Fibroblast of gingiva (primary cell): ENCODE measurements at regions not wholly inside any gene's neighbourhood (a gene's known extent, or its start where the extent isn't known, plus 50 kb on each side); places are given as distances from the start of the nearest gene placed in this dataset.
"Not testable (repeated sequence)": the region's sequence is repeated elsewhere in the genome, so short reads cannot be mapped to it uniquely, and the experiment has no call there.

Source experiments
- DNase-seq: peaks from one replicate; pipeline ENCODE4 v3.0.0-alpha.2; 2011; ENCODE audit warnings: low read depth

DNA sequence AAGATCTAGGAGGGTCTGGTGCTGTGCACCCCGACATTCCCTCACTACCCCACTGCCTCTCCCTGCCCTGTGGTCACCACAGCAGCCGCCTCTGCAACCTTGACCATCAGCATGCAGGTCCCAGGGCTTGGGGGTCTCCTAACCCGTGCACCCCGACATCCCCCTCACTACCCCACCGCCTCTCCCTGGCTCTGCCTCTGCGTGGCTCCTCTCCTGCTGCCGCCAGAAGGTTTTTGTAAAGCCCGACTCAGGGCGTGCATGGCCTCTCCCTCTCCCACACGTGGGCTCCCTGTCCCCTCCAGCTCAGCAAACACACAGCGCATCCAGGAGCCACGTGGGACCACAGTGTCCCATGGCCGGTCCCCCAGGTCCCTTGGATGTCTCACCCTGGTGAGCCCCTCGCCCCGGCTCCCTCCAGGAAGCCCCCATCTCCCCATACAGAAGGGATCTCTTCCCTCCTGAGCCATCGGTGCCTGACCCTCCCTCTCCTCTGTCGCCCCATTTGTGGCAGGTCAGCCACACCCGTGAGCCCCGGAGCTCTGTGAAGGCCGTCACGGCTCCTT, 112.5 kb upstream of the LPCAT1 start:
- DNase-seq, result not testable (repeated sequence)

DNA sequence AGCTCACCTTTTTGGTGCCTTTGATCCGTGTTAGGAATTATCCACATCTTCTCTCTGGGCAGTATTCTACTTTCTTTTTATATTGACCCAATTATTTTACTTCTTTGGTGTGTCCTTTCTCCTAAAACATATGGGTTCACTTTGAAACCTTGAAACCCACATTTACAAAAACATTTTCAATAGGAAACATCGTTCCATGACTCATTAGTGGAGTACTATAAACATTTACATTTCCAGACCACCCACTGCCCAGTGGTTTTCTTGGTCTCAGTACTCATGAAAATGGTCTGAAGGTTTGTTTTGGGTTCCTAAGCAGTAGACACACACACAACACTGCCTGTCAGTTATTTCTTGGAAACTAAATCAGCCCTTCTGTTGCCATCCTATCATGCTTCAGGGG, 111.7 kb upstream of the LPCAT1 start:
- DNase-seq, result peak; percentile 18

DNA sequence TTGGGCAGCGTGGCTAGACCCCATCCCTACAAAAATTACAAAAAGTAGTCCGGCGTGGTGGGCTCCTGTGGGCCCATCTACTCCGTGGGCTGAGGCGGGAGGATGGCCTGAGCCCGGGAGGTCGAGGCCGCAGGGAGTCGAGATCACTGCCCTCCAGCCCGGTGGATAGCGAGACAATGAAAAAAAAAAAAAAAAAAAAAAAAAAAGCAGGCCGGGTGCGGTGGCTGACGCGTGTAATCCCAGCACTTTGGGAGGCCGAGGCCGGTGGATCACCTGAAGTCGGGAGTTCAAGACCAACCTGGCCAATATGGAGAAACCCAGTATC, 110.5 kb upstream of the LPCAT1 start:
- DNase-seq, result no peak

DNA sequence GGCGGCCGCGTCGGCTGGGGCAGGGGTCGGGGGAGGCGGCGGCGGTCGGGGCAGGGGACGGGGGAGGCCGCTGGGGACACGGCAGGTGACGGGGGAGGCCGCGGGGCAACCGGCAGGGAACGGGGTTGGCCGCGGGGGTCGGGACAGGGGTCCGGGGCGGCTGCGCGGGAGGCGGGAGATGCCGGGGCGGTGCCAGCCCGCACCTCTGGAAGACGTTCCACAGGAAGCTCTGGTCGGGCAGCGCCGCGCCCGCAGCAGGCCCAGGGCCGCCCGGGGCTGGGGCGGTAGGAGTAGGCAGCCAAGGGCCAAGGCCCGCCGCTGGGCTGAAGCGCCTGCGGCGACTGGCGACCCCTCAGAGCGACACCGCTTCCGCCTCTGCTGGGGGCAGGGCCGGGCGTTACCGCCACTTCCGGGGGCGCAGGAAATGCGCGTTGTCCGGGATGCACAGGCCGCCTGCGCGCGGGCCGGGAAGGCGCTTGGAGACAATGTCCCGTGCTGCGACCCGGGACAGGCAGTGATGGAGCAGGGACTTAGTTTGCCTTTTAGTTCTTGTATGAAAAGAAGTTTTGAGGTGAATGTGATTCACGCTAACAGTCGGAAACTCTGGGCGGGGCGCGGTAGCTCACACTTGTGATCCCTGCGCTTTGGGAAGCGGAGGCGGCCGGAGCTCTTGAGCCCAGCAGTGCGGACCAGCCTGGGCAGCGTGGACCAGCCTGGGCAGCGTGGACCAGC, 110.0 kb upstream of the LPCAT1 start:
- peak; percentile 75 for DNase-seq

DNA sequence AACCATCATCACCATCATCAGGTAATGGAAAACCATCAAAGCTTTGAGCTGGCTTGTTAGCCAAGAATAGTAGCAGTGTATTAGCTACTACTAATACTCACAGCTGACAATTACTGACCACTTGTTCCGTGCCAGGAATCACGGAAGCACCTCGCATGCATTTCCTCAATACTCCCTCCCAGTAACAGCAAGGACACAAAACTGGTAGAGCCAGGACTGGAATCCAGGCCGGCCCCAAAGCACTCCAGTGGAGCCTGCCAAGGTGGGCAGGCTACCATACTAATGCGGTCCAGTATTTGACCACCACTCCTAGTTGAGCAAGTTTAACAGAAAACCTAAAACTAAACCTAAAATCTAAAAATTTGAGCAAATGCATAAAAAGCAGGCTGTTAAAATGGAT, 107.2 kb upstream of the LPCAT1 start:
- DNase-seq, result not testable (repeated sequence)

DNA sequence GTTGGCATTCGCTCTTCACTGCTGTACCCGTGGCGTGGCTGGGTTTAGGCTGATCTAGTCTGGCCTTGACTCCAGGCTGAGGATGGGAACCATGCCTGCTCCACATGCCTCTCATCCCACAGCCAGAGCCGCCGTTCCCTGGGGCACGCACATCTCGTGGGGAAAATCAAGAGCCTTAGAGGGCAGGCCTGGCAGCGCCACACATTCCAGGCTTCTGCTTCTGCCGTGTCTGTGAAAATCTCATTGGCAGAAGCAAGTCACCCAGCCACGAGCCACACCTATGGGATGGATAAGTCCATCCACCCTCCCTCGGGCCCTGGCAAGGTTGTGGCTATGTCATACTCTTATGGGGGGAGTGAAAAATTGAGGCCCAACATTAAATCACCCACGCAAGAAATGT, 102.6 kb upstream of the LPCAT1 start:
- DNase-seq, result not testable (repeated sequence)

DNA sequence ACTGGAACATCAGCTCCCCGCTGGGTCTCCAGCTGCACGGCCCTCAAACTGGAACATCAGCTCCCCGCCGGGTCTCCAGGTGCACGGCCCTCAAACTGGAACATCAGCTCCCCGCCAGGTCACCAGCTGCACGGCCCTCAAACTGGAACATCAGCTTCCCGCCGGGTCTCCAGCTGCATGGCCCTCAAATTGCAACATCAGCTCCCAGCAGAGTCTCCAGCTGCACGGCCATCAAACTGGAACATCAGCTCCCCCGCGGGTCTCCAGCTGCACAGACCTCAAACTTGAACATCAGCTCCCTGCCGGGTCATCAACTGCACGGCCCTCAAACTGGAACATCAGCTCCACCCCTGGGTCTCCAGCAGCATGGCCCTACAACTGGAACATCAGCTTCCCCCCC, 95.8 kb upstream of the LPCAT1 start:
- not testable (repeated sequence) for DNase-seq

DNA sequence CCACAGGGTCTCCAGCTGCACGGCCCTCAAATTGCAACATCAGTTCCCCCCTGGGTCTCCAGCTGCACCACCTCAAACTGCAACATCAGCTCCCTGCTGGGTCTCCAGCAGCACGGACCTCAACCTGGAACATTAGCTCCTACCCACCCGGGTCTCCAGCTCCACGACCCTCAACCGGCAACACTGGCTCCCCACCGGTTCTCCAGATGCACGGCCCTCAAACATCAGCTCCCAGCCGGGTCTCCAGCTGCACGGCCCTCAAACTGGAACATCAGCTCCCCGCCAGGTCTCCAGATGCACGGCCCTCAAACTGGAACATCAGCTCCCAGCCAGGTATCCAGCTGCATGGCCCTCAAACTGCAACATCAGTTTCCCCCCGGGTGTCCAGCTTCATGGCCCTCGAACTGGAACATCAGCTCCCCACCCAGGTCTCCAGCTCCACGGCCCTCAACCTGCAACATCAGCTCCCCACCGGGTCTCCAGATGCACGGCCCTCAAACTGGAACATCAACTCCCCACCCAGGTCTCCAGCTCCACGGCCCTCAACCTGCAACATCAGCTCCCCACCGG, 94.6 kb upstream of the LPCAT1 start:
- DNase-seq, result not testable (repeated sequence)

DNA sequence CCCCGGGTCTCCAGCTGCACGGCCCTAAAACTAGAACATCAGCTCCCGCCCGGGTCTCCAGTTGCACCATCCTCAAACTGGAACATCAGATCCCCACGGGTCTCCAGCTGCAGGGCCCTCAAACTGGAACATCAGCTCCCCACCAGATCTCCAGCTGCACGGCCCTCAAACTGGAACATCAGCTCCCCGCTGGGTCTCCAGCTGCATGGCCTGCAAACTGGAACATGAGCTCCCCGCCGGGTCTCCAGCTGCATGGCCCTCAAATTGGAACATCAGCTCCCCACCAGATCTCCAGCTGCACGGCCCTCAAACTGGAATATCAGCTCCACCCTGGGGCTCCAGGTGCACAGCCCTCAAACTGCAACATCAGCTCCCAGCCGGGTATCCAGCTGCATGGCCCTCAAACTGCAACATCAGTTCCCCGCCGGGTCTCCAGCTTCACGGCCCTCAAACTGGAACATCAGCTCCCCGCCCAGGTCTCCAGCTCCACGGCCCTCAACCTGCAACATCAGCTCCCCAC, 93.5 kb upstream of the LPCAT1 start:
- DNase-seq, result not testable (repeated sequence)

DNA sequence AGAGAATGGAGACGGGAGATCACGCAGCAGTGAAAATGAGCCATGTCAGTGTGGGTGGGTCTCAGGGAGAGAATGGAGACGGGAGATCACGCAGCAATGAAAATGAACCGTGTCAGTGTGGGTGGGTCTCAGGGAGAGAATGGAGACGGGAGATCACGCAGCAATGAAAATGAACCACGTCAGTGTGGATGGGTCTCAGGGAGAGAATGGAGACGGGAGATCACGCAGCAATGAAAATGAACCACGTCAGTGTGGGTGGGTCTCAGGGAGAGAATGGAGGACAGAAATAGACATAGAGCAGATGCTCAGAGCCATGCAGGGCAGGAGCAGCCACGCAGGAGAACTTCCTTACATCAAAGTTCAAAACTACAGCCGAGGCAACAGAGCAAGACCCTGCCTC, 89.8 kb upstream of the LPCAT1 start:
- DNase-seq, result not testable (repeated sequence)

DNA sequence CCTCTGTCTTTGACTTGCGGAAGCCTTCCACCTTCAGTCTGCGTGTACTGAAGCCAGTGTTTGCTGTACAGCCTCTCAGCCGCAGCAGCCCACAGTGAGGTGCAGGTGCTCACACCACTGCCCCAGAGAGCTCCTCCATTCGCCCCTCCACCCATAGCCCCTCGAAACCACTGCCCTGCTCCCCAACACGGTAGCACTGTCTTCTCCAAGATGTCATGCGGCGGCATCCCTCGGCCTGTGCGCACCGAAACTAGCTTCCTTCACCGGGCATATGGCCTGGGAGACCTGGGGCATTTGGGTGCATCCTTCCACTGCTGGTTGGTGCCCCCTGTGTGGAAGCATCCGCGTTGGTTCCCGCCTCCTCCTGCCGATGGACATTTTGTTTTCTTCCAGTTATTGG, 86.8 kb upstream of the LPCAT1 start:
- not testable (repeated sequence) for DNase-seq

DNA sequence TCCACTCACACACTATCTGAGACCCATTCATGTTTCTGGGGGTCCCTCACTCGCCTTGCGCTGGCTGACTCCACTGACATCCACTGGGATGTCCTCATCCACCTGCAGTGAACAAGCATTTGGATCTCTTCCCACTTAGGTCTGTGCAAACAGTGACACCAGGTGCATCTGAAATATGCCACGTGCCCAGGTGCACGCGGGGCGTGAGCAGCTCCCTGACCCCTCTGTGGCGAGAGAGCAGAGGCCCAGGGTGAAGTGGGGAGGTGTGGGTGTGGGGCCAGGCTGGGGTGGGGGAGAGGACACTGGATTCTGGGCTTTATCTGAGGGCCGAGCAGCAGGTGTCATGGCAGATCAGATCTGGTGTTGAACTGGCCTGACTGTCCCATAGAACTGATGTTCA, 85.4 kb upstream of the LPCAT1 start:
- not testable (repeated sequence) for DNase-seq

DNA sequence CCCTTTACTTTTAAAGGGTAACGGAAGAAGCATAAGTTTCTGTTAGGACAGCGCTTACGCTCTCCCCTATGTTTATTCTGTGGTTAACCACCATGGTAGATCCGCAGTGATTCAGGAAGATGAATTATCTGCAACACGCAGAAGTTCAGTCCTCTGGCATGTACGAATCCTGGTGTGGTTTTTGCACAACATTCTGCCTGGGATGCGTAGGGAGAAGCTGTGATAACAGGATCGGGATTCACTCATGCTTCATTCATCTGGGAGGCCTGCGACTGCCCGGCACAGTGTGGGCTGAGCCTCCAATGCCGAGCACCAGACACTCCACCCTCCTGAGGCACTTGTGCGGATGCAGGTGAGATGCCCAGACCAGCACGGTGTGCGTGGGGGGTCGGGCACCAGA, 84.6 kb upstream of the LPCAT1 start:
- peak; percentile 87 for DNase-seq

DNA sequence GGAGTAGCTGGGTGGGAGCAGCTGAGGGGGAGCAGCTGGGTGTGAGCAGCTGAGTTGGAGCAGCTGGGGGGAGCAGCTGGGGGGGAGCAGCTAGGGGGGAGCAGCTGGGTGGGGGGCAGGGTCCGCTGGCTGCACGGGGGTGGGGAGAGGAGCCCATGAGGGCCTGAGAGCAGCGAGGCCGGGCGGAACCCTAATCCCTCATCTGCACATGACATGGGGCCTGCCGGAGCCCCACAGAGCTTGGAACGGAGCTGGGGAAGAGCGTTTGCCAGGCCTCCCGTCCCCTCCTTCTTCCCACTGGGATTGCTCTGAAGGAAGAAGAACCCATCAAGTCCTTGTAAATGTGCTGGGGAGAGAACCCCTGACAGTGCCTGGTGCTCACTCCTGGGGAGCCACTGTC, 83.2 kb upstream of the LPCAT1 start:
- not testable (repeated sequence) for DNase-seq

DNA sequence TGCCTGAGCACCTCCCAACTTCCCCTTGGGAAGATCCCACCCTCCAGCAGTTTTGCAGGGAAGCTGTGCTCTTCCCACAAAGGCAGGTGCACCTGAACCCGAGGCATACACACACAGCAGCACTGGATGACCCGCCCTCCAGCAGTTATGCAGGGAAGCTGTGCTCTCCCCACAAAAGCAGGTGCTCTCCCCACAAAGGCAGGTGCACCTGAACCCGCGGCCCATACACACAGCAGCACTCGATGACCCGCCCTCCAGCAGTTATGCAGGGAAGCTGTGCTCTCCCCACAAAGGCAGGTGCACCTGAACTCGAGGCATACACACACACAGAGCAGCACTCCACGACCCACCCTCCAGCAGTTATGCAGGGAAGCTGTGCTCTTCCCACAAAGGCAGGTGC, 80.2 kb upstream of the LPCAT1 start:
- not testable (repeated sequence) for DNase-seq

DNA sequence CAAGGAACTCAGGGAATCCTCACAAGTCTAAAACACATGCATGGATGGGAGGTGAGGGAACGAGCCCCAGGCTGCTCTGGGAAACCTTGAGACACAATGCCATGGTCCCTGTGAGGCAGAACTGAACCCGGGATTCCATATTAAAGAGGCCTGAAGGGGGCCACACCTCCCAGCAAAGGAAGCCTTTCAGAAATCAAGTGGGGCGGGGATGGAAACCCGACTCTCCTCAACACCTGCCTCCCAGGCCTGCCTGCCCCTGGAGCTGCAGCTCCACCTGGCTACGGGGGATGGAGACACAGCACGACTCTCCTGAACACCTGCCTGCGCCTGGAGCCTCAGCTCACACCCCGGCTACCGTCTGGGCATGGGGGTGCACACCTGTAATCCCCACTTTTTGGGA, 77.8 kb upstream of the LPCAT1 start:
- not testable (repeated sequence) for DNase-seq

DNA sequence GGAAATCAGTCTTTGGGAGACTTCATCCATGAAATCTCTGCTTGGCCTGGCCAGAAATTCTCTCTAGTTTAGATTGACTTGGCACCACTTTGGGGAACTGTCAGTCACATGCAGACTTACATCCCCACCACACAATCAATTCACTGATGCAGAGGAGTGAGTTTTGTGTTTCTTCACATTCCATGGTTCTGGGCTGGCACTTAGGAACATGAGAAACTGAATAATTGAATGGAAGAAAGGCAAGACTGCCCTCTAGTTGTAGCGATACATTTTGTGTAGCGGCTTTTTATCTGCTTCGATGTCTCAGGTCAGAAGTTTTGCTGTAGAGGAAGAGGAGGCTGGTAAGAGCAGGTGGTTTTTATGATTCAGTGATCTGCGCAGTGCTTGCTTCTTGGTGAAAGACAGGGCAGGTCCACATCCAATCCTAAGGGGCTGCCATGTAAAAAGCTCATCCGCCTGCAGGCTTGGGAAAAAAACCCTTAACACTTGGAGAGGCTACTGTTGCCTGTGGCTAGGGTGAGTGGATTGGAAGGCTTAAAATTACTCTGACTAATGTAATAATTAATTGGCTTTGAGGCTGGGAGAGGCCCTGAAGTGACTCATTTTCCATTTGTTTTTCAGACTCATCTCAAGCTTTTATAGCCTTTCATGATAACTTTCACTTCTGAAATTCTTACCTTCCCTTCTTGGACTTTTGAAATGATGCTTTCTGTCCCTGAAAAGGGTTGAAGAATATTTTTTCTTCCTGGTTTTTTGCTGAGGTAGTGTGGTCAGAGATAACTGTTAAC, 75.4 kb upstream of the LPCAT1 start:
- DNase-seq, result peak; percentile 38

DNA sequence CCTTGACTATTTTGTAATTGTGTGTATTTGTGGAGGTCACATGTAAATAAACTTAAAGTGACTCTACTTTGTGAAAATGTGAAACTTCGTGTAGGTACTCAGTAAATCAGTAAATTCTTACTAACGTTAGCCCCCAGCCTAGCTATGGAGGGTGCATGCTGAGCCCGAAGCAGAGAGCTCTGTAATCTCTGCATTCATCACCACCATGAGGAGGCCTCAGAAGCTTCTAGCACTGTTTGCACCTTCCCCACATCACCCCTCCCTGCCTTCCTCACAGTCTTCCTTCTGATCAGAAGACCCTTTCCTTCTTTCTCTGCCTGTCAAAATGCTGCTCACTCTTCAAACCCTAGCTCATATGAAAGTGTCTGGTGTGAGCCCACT, 73.3 kb upstream of the LPCAT1 start:
- not testable (repeated sequence) for DNase-seq

DNA sequence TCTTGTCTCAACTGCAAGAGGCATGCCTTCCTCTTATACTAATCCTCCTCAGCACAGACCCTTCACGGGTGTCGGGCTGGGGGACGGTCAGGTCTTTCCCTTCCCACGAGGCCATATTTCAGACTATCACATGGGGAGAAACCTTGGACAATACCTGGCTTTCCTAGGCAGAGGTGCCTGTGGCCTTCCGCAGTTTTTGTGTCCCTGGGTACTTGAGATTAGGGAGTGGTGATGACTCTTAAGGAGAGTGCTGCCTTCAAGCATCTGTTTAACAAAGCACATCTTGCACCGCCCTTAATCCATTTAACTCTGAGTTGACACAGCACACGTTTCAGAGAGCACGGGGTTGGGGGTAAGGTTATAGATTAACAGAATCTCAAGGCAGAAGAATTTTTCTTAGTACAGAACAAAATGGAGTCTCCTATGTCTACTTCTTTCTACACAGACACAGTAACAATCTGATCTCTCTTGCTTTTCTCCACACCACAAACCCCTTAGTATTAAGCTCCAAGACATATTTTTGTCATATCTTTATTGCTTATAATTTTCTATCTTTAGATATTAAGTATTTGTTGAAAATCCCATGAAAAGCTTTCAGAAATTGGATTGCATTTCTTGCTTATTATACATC, 72.8 kb upstream of the LPCAT1 start:
- not testable (repeated sequence) for DNase-seq

DNA sequence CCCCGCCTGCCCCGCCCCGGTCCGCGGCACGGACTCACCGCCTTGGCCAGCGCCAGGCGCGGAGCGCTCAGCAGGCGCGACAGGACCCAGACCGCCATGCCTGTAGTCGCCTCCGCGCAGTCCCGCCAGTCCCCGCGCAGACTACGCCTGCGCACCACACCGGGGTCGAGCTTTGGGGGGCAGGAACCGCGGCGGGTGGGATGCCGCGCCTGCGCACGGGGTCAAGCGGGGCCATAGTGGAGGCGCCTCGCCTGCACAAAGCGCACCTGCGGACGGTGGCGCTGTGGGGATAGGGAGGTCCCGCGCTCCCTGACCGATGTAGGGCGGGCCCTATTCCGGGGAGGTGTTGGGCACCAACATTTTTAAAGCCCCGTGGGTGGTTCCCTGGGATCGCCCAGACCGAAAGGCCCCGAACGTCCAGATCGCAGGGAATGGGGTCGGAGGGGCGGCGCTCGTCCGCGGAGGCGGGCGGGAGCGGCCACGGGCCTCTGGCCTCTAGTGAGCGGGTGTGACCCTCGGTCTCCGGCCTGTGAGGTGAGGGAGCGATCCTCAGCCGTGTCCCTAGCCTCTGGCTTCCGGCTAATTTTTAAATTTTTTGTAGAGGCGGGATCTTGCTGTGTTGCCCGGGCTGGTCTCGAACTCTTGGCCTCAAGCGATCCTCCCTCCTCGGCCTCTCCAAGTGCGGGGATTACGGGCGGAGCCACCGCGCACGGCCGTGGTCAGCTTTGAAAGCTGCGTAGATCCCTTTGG, 70.8 kb upstream of the LPCAT1 start:
- DNase-seq, result no peak

DNA sequence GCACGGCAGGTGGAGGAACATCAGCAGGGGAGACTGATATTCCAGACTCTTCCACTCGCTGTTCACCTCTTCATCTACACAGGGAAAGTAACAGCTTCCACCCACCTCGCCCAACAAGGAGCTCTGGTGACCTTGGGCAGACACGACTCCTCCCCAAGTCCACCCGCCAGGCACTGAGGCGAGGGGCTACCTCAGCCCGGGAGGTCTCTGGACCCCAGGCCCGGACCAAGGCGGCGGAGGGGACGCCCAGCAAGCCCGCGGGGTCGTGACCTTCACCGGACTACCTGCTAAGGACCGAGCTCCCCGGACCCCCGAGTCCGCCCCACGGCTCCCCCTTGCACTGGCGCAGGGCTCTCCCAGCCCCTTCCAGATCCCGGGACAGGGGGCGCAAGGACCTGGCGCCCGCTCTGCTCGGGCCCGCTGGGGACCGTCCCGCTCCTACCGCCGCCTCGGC, 70.2 kb upstream of the LPCAT1 start:
- no peak for DNase-seq
